Body of pancreas (tissue), 4 donors: ENCODE measurements at regions not wholly inside any gene's neighbourhood (a gene's known extent, or its start where the extent isn't known, plus 50 kb on each side); places are given as distances from the start of the nearest gene placed in this dataset.

ENCODE experiments used
- ATAC-seq: fragments of 150-250 bp; one replicate; pipeline ENCODE4 v1.9.1; 2016
- DNase-seq, 4 donors: peaks; one replicate each; pipeline ENCODE4 v3.0.0-alpha.2; 2019
- H3K27ac ChIP-seq, 4 donors: fragments of 200-600 bp; sonication (generic); 1 replicate in 3 of 4; 2 replicates in 1 of 4; pipeline versions ENCODE4 v1.5.1 to v1.6.1; 2016 to 2019; ENCODE audit warnings: mild to moderate bottlenecking in 1 of 4, mixed read lengths in 1 of 4, moderate library complexity in 1 of 4
- H3K27me3 ChIP-seq, 2 donors: fragments of 200-600 bp; sonication (generic); one replicate each; pipeline ENCODE4 v1.6.0; 2016; ENCODE audit warnings: mild to moderate bottlenecking in 1 of 2
- H3K36me3 ChIP-seq, 2 donors: fragments of 200-600 bp; sonication (generic); replicated peaks in 1 of 2; 2 replicates each; pipeline ENCODE4 v1.5.1; 2016; ENCODE audit warnings: low read depth in 2 of 2; ENCODE audit not compliant: insufficient read depth in 1 of 2
- H3K4me1 ChIP-seq: fragments of 200-600 bp; sonication (generic); one replicate; pipeline ENCODE4 v1.6.0; 2016
- H3K4me3 ChIP-seq, 2 donors: fragments of 200-600 bp; sonication (generic); 1 replicate in 1 of 2; 2 replicates in 1 of 2; pipeline ENCODE4 v1.5.1; 2016 to 2019
- H3K9me3 ChIP-seq, 3 donors: fragments of 200-600 bp; sonication (generic); 1 replicate in 2 of 3; 2 replicates in 1 of 3; pipeline ENCODE4 v1.5.1; 2016
- POLR2A ChIP-seq, 3 donors: fragments of 450-650 bp; IDR thresholded peaks; one replicate each; pipeline ENCODE4 v1.6.1; 2016; ENCODE audit warnings: antibody characterized with exemption in 3 of 3, mild to moderate bottlenecking in 2 of 3
- WGBS, 2 donors: methylation state at CpG; one replicate each; pipeline ENCODE4 v1.1.5; 2017; 5-methylcytosine and 5-hydroxymethylcytosine counted together
- intact Hi-C: fragments of 100-400 bp; cut with DNase I; formaldehyde crosslinking; loops from one replicate; pipeline ENCODE4 v1.15.1; 2023
- TF ChIP-seq, protein P1 (sequence below), 7 experiments: fragments of 450-650 bp in 4 of 7; fragments of 200-600 bp in 3 of 7; sonication (generic) in 3 of 7; IDR thresholded peaks; one replicate each; pipeline ENCODE4 v1.5.1; 2016 to 2019; ENCODE audit warnings: antibody characterized with exemption in 7 of 7

GRCh38 chr17:77750427-77751043 lies 208.0 kb upstream of the TNRC6C start:
- TF ChIP-seq, protein P1, sequence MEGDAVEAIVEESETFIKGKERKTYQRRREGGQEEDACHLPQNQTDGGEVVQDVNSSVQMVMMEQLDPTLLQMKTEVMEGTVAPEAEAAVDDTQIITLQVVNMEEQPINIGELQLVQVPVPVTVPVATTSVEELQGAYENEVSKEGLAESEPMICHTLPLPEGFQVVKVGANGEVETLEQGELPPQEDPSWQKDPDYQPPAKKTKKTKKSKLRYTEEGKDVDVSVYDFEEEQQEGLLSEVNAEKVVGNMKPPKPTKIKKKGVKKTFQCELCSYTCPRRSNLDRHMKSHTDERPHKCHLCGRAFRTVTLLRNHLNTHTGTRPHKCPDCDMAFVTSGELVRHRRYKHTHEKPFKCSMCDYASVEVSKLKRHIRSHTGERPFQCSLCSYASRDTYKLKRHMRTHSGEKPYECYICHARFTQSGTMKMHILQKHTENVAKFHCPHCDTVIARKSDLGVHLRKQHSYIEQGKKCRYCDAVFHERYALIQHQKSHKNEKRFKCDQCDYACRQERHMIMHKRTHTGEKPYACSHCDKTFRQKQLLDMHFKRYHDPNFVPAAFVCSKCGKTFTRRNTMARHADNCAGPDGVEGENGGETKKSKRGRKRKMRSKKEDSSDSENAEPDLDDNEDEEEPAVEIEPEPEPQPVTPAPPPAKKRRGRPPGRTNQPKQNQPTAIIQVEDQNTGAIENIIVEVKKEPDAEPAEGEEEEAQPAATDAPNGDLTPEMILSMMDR (IDR thresholded peaks at IDR 0.05) = no peak
- no peak for TF ChIP-seq POLR2A (IDR thresholded peaks at IDR 0.05)
- intact Hi-C loops = no loop called here

GRCh38 chr17:77753246-77753645 lies 205.3 kb upstream of the TNRC6C start:
- intact Hi-C loops = no loop called here
- WGBS, 2 donors = 49 to 74% methylated on average over 8 of the region's 8 CpGs
- no peak overlapping the region for H3K27ac ChIP-seq
- no peaks in the 10 kb centered on the region for H3K4me1 ChIP-seq
- TF ChIP-seq, protein P1 (IDR thresholded peaks at IDR 0.05) = no peak
- no peak for TF ChIP-seq POLR2A (IDR thresholded peaks at IDR 0.05)
- DNase-seq (no peak), ATAC-seq (no peak)
- peaks cover 0 to 9% (median 0%) of the 10 kb centered on the region in 3 donors for H3K9me3 ChIP-seq
- no peaks in the 10 kb centered on the region for H3K27me3 ChIP-seq
- H3K36me3 ChIP-seq = no peaks in the 10 kb centered on the region
- H3K4me3 ChIP-seq = no peak overlapping the region

More at GRCh38 chr17:77750427-77751043, 208.0 kb upstream of the TNRC6C start:
- no peaks in the 10 kb centered on the region for H3K36me3 ChIP-seq
- peaks cover 0 to 7% (median 0%) of the 10 kb centered on the region in 3 donors for H3K9me3 ChIP-seq
- H3K27ac ChIP-seq = no peak overlapping the region
- H3K4me3 ChIP-seq = no peak overlapping the region
- ATAC-seq (no peak), DNase-seq (no peak)
- WGBS, 2 donors = 58 to 61% methylated on average over 3 to 5 of the region's 5 CpGs
- H3K27me3 ChIP-seq = no peaks in the 10 kb centered on the region
- H3K4me1 ChIP-seq = no peaks in the 10 kb centered on the region

DNA sequence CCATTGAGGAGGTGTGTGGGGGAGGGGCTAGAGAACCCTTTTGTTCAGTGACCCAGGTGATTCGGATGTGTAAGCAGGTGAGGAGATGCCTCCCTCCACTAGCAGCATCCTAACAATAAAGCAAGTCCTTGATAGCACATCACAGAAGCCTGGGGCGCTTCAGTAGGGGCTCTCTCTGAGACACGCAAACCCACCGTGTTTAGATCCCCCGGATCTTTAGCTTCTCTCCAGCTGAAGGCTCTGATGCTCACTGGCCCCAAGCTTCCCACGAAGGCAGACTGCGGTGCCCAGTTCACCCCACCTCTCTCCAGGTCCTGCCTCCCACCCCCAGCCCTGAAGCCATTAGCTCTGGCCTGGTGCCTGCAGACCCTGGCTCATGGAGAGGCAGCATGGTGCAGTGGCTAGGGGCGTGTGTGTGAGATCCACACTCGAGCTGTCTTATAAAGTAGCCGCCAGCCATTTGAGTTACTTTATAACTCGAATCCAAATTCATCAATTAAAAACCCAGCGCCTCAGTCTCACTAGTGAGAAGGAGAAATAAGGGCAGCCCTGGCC lies 204.7 kb upstream of the TNRC6C start:
- no peak for DNase-seq
- H3K36me3 ChIP-seq = no peaks in the 10 kb centered on the region
- H3K27ac ChIP-seq = no peak overlapping the region
- H3K27me3 ChIP-seq = no peaks in the 10 kb centered on the region
- H3K9me3 ChIP-seq = peaks cover 0 to 9% (median 0%) of the 10 kb centered on the region in 3 donors
- TF ChIP-seq, protein P1 (IDR thresholded peaks at IDR 0.05) = no peak
- no peak for TF ChIP-seq POLR2A (IDR thresholded peaks at IDR 0.05)
- WGBS, 2 donors = 75% methylated on average over 12 of the region's 12 CpGs
- intact Hi-C loops = no loop called here
- ATAC-seq = no peak
- H3K4me1 ChIP-seq = no peaks in the 10 kb centered on the region
- no peak overlapping the region for H3K4me3 ChIP-seq

- Histone ChIP-seq H3K27ac (no peak overlapping the region), H3K4me1 (no peaks in the 10 kb centered on the region), H3K9me3 (peaks cover 0 to 9% (median 0%) of the 10 kb centered on the region in 3 donors), H3K27me3 (no peaks in the 10 kb centered on the region), H3K4me3 (no peak overlapping the region), H3K36me3 (no peaks in the 10 kb centered on the region)
- intact Hi-C loops = no loop called here
- WGBS, 2 donors = 64 to 71% methylated on average over 5 of the region's 5 CpGs
- TF ChIP-seq, protein P1 (IDR thresholded peaks at IDR 0.05) = no peak
- no peak for TF ChIP-seq POLR2A (IDR thresholded peaks at IDR 0.05)
- no peak for DNase-seq
- no peak for ATAC-seq
Observed at GRCh38 chr17:77754956-77755355, 203.5 kb upstream of the TNRC6C start.
